Central memory CD8-positive, alpha-beta T cell (primary cell): ENCODE measurements at regions not wholly inside any gene's neighbourhood (a gene's known extent, or its start where the extent isn't known, plus 50 kb on each side); places are given as distances from the start of the nearest gene placed in this dataset.

Experiments
- ATAC-seq: fragments of 150-1000 bp; cut with Tn5 transposase; replicated peaks from 2 replicates; pipeline ENCODE4 v1.10.0; 2022; ENCODE audit warnings: mild to moderate bottlenecking, moderate FRiP score, moderate number of reproducible peaks; ENCODE audit not compliant: poor library complexity, severe bottlenecking; ENCODE audit errors: extremely low read depth
- DNase-seq, 2 donors: peaks; one replicate each; pipeline ENCODE4 v3.0.0; 2021; ENCODE audit warnings: low spot score in 2 of 2
- H3K27ac Mint-ChIP-seq: one replicate; pipeline ENCODE4 v1.8.0; 2022; ENCODE audit warnings: low read depth, mild to moderate bottlenecking, moderate library complexity, mixed read lengths
- H3K27me3 Mint-ChIP-seq: one replicate; pipeline ENCODE4 v1.8.0; 2022; ENCODE audit warnings: mixed read lengths
- H3K36me3 Mint-ChIP-seq: one replicate; pipeline ENCODE4 v1.8.0; 2022; ENCODE audit warnings: mild to moderate bottlenecking, moderate library complexity, mixed read lengths; ENCODE audit not compliant: insufficient read depth
- H3K4me1 Mint-ChIP-seq: one replicate; pipeline ENCODE4 v1.8.0; 2022; ENCODE audit warnings: mixed read lengths
- H3K4me3 Mint-ChIP-seq: one replicate; pipeline ENCODE4 v1.8.0; 2022; ENCODE audit warnings: mild to moderate bottlenecking, moderate library complexity, mixed read lengths
- H3K9me3 Mint-ChIP-seq: one replicate; pipeline ENCODE4 v1.8.0; 2022; ENCODE audit warnings: mixed read lengths

GRCh38 chr6:218153-219018 lies 73.9 kb upstream of the DUSP22 start:
- ATAC-seq (no peak), DNase-seq (no peak)
- no peaks in the 10 kb centered on the region for H3K9me3 Mint-ChIP-seq

GRCh38 chr6:219019-219570 lies 73.2 kb upstream of the DUSP22 start:
- H3K27me3 Mint-ChIP-seq = no peaks in the 10 kb centered on the region
- peaks cover 5% of the 10 kb centered on the region for H3K36me3 Mint-ChIP-seq
- no peaks in the 10 kb centered on the region for H3K9me3 Mint-ChIP-seq
- peaks cover 57% of the 10 kb centered on the region for H3K4me1 Mint-ChIP-seq
- ATAC-seq (no peak), DNase-seq (no peak)
- H3K27ac Mint-ChIP-seq = no peak overlapping the region
- no peak overlapping the region for H3K4me3 Mint-ChIP-seq

More at GRCh38 chr6:218153-219018, 73.9 kb upstream of the DUSP22 start:
- Mint-ChIP-seq H3K4me3 (no peak overlapping the region), H3K27ac (no peak overlapping the region), H3K4me1 (peaks cover 55% of the 10 kb centered on the region), H3K27me3 (no peaks in the 10 kb centered on the region), H3K36me3 (peaks cover 5% of the 10 kb centered on the region)

- no peak overlapping the region for H3K4me3 Mint-ChIP-seq
- no peaks in the 10 kb centered on the region for H3K9me3 Mint-ChIP-seq
- ATAC-seq (no peak), DNase-seq (no peak)
- H3K36me3 Mint-ChIP-seq = peaks cover 5% of the 10 kb centered on the region
- H3K4me1 Mint-ChIP-seq = peaks cover 59% of the 10 kb centered on the region
- H3K27me3 Mint-ChIP-seq = no peaks in the 10 kb centered on the region
- H3K27ac Mint-ChIP-seq = no peak overlapping the region
Observed at GRCh38 chr6:219641-220198, 72.6 kb upstream of the DUSP22 start.

- Mint-ChIP-seq H3K27me3 (no peaks in the 10 kb centered on the region), H3K27ac (no peak overlapping the region), H3K36me3 (peaks cover 5% of the 10 kb centered on the region), H3K9me3 (no peaks in the 10 kb centered on the region), H3K4me1 (peaks cover 59% of the 10 kb centered on the region), H3K4me3 (no peak overlapping the region)
- ATAC-seq (no peak), DNase-seq (no peak)
Observed at GRCh38 chr6:220312-220711, 72.0 kb upstream of the DUSP22 start.

- Mint-ChIP-seq H3K27ac (peak overlapping the region; percentile 54), H3K36me3 (peaks cover 2% of the 10 kb centered on the region), H3K4me3 (peak overlapping the region; percentile 48), H3K9me3 (no peaks in the 10 kb centered on the region), H3K4me1 (peaks cover 59% of the 10 kb centered on the region), H3K27me3 (no peaks in the 10 kb centered on the region)
- no peak for DNase-seq
- ATAC-seq = no peak
Observed at GRCh38 chr6:220721-221475, 71.4 kb upstream of the DUSP22 start.

GRCh38 chr6:221531-222349 lies 70.5 kb upstream of the DUSP22 start:
- ATAC-seq = no peak
- no peaks in the 10 kb centered on the region for H3K9me3 Mint-ChIP-seq
- H3K36me3 Mint-ChIP-seq = peaks cover 2% of the 10 kb centered on the region
- DNase-seq = no peak
- no peaks in the 10 kb centered on the region for H3K27me3 Mint-ChIP-seq
- H3K27ac Mint-ChIP-seq = peak overlapping the region; percentile 54
- H3K4me3 Mint-ChIP-seq = peak overlapping the region; percentile 48
- H3K4me1 Mint-ChIP-seq = peaks cover 52% of the 10 kb centered on the region

- Mint-ChIP-seq H3K27me3 (no peaks in the 10 kb centered on the region), H3K36me3 (peaks cover 3% of the 10 kb centered on the region), H3K9me3 (no peaks in the 10 kb centered on the region), H3K4me3 (no peak overlapping the region), H3K4me1 (peaks cover 45% of the 10 kb centered on the region), H3K27ac (peak overlapping the region; percentile 54)
- DNase-seq (no peak), ATAC-seq (no peak)
Observed at GRCh38 chr6:222468-222867, 69.8 kb upstream of the DUSP22 start.

GRCh38 chr6:223136-223535 lies 69.2 kb upstream of the DUSP22 start:
- DNase-seq (no peak), ATAC-seq (no peak)
- no peaks in the 10 kb centered on the region for H3K9me3 Mint-ChIP-seq
- H3K27ac Mint-ChIP-seq = no peak overlapping the region
- H3K36me3 Mint-ChIP-seq = peaks cover 3% of the 10 kb centered on the region
- peaks cover 43% of the 10 kb centered on the region for H3K4me1 Mint-ChIP-seq
- H3K4me3 Mint-ChIP-seq = no peak overlapping the region
- H3K27me3 Mint-ChIP-seq = no peaks in the 10 kb centered on the region

GRCh38 chr6:223763-224162 lies 68.5 kb upstream of the DUSP22 start:
- Mint-ChIP-seq H3K27ac (no peak overlapping the region), H3K4me3 (no peak overlapping the region), H3K27me3 (no peaks in the 10 kb centered on the region), H3K9me3 (no peaks in the 10 kb centered on the region), H3K4me1 (peaks cover 43% of the 10 kb centered on the region), H3K36me3 (peaks cover 3% of the 10 kb centered on the region)
- DNase-seq (no peak), ATAC-seq (no peak)

- H3K9me3 Mint-ChIP-seq = no peaks in the 10 kb centered on the region
- ATAC-seq (no peak), DNase-seq (no peak)
- peak overlapping the region; percentile 84 for H3K27ac Mint-ChIP-seq
- H3K4me3 Mint-ChIP-seq = peak overlapping the region; percentile 71
- peaks cover 3% of the 10 kb centered on the region for H3K36me3 Mint-ChIP-seq
- H3K4me1 Mint-ChIP-seq = peaks cover 43% of the 10 kb centered on the region
- H3K27me3 Mint-ChIP-seq = no peaks in the 10 kb centered on the region
Observed at GRCh38 chr6:224350-224749, 67.9 kb upstream of the DUSP22 start.

GRCh38 chr6:225121-225721 lies 67.1 kb upstream of the DUSP22 start:
- Mint-ChIP-seq H3K9me3 (no peaks in the 10 kb centered on the region), H3K4me1 (peaks cover 43% of the 10 kb centered on the region), H3K27me3 (no peaks in the 10 kb centered on the region), H3K4me3 (peak overlapping the region; percentile 71), H3K27ac (peak overlapping the region; percentile 84), H3K36me3 (peaks cover 3% of the 10 kb centered on the region)
- peak; percentile 84 for ATAC-seq
- peak in 1 of 2 donors; percentile 32 for DNase-seq
